ENCODE measurements at regions not wholly inside any gene's neighbourhood (a gene's known extent, or its start where the extent isn't known, plus 50 kb on each side); places are given as distances from the start of the nearest gene placed in this dataset.

GRCh38 chr12:91887957-91888356 is 257.7 kb downstream of the BTG1 start:
- TF ChIP-seq POLR2A (IDR thresholded peaks at IDR 0.05) = no peak
- TF ChIP-seq CTCF (IDR thresholded peaks at IDR 0.05) = no peak

All from sigmoid colon (tissue), 3 donors.